SHP77 (cell line): ENCODE measurements at regions not wholly inside any gene's neighbourhood (a gene's known extent, or its start where the extent isn't known, plus 50 kb on each side); places are given as distances from the start of the nearest gene placed in this dataset.
"Not testable (repeated sequence)": the region's sequence is repeated elsewhere in the genome, so short reads cannot be mapped to it uniquely, and the experiment has no call there.

ENCODE experiments used
- DNase-seq, 2 experiments: peaks; one replicate each; lab custom pipeline; 2025; lab: John Stamatoyannopoulos, UW

- DNase-seq = no peak
Observed at GRCh38 chr14:21833836-21834235, 160.2 kb upstream of the OR4E1 start.

GRCh38 chr14:21825845-21826244, 152.2 kb upstream of the OR4E1 start:
- DNase-seq = no peak

- peak in 1 of 2 experiments; percentile 61 for DNase-seq
Observed at GRCh38 chr14:21825149-21825743, 151.6 kb upstream of the OR4E1 start.

- no peak for DNase-seq
Observed at GRCh38 chr14:21822109-21822508, 148.5 kb upstream of the OR4E1 start.

GRCh38 chr14:21820631-21821030, 147.0 kb upstream of the OR4E1 start:
- DNase-seq = no peak

- not testable (repeated sequence) for DNase-seq
Observed at GRCh38 chr14:21819891-21820290, 146.3 kb upstream of the OR4E1 start.

- DNase-seq = not testable (repeated sequence)
Observed at GRCh38 chr14:21817010-21817409, 143.4 kb upstream of the OR4E1 start.

- no peak for DNase-seq
Observed at GRCh38 chr14:21807975-21808374, 134.4 kb upstream of the OR4E1 start.

- no peak for DNase-seq
Observed at GRCh38 chr14:21804981-21805380, 131.4 kb upstream of the OR4E1 start.

GRCh38 chr14:21802441-21802840, 128.8 kb upstream of the OR4E1 start:
- DNase-seq = no peak

GRCh38 chr14:21796916-21797315, 123.3 kb upstream of the OR4E1 start:
- peak in 1 of 2 experiments; percentile 7 for DNase-seq

- no peak for DNase-seq
Observed at GRCh38 chr14:21795456-21795855, 121.8 kb upstream of the OR4E1 start.

- no peak for DNase-seq
Observed at GRCh38 chr14:21791749-21792148, 118.1 kb upstream of the OR4E1 start.

- DNase-seq = not testable (repeated sequence)
Observed at GRCh38 chr14:21788687-21789086, 115.1 kb upstream of the OR4E1 start.

- not testable (repeated sequence) for DNase-seq
Observed at GRCh38 chr14:21787242-21787641, 113.6 kb upstream of the OR4E1 start.

- no peak for DNase-seq
Observed at GRCh38 chr14:21781543-21781942, 107.9 kb upstream of the OR4E1 start.

- no peak for DNase-seq
Observed at GRCh38 chr14:21780429-21781084, 106.9 kb upstream of the OR4E1 start.

- no peak for DNase-seq
Observed at GRCh38 chr14:21771671-21772070, 98.1 kb upstream of the OR4E1 start.

GRCh38 chr14:21768875-21769257, 95.2 kb upstream of the OR4E1 start:
- no peak for DNase-seq

GRCh38 chr14:21768116-21768874, 94.7 kb upstream of the OR4E1 start:
- peak; percentile 19 to 40 for DNase-seq

GRCh38 chr14:21760360-21760759, 86.7 kb upstream of the OR4E1 start:
- not testable (repeated sequence) for DNase-seq

- no peak for DNase-seq
Observed at GRCh38 chr14:21749306-21749868, 75.8 kb upstream of the OR4E1 start.

- DNase-seq = peak; percentile 50 to 69
Observed at GRCh38 chr14:21748869-21749303, 75.3 kb upstream of the OR4E1 start.
